GM12874 (cell line): ENCODE measurements at regions not wholly inside any gene's neighbourhood (a gene's known extent, or its start where the extent isn't known, plus 50 kb on each side); places are given as distances from the start of the nearest gene placed in this dataset.

Experiments used
- TF ChIP-seq, protein P1 (sequence below): IDR thresholded peaks from 2 replicates; pipeline ENCODE4 v1.5.1; 2011; ENCODE audit warnings: low read depth, mild to moderate bottlenecking, control low read depth, low read length, moderate library complexity; ENCODE audit not compliant: insufficient read depth

DNA sequence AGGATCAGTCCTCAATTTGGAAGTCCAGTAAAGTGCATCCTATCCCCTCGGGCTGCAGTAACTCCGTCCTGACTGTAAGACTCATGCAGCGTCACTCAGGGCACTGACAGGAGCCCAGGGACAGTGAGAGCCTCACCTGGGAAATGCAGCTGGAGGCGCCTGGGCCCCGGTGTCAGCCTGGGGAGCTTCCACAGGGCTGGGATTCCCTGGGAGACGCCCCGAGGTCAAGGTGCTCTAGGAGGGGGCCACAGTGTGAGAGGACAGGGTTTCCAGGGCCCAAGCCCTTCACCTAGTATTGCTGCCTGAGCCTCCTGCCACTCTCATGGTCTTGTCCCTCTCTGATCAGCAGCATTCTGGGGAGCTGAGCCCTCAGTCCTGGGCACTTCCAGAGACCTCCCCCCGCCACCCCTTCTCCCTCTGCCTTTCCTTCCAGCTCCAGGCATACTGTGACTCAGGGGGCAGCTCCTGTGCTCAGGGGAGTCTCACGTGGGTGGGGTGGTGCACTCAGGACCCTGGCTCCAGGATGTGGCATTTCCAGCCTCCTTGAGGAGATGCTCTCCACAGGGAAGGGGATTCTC, 99.1 kb upstream of the IGLL5 start:
- TF ChIP-seq, protein P1, sequence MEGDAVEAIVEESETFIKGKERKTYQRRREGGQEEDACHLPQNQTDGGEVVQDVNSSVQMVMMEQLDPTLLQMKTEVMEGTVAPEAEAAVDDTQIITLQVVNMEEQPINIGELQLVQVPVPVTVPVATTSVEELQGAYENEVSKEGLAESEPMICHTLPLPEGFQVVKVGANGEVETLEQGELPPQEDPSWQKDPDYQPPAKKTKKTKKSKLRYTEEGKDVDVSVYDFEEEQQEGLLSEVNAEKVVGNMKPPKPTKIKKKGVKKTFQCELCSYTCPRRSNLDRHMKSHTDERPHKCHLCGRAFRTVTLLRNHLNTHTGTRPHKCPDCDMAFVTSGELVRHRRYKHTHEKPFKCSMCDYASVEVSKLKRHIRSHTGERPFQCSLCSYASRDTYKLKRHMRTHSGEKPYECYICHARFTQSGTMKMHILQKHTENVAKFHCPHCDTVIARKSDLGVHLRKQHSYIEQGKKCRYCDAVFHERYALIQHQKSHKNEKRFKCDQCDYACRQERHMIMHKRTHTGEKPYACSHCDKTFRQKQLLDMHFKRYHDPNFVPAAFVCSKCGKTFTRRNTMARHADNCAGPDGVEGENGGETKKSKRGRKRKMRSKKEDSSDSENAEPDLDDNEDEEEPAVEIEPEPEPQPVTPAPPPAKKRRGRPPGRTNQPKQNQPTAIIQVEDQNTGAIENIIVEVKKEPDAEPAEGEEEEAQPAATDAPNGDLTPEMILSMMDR: no peak

DNA sequence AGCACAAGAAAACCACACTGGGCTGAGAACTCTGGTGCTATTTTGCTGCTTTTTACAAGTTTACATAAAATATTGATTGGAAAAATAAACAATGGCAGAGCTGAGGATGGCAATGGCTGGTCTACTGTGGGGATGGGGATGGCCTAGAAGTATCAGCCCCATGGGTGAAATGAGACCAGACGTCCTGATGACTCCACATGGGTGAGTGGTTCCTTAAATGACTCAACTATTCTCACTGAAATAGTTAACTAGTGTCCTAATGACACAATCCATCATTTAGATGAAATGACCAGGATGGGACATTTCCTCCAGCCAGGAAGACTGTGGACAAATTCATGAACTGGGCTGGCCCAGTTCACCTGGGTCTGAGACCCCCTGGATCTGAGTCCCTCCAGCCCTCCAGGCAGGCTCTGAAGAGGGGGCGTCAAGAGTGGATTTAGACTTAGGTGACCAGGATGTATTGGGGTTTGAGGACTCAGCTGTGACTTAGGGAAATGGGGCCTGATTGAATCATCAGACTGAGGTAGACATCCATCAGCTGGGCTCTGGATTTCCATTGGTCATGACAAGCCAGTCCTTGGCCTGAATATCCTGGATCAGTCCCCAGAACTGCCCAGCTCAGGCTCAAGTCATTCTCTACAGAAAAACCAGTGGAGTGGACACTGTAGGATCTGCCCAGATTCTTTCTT, 98.2 kb upstream of the IGLL5 start:
- TF ChIP-seq, protein P1: no peak

DNA sequence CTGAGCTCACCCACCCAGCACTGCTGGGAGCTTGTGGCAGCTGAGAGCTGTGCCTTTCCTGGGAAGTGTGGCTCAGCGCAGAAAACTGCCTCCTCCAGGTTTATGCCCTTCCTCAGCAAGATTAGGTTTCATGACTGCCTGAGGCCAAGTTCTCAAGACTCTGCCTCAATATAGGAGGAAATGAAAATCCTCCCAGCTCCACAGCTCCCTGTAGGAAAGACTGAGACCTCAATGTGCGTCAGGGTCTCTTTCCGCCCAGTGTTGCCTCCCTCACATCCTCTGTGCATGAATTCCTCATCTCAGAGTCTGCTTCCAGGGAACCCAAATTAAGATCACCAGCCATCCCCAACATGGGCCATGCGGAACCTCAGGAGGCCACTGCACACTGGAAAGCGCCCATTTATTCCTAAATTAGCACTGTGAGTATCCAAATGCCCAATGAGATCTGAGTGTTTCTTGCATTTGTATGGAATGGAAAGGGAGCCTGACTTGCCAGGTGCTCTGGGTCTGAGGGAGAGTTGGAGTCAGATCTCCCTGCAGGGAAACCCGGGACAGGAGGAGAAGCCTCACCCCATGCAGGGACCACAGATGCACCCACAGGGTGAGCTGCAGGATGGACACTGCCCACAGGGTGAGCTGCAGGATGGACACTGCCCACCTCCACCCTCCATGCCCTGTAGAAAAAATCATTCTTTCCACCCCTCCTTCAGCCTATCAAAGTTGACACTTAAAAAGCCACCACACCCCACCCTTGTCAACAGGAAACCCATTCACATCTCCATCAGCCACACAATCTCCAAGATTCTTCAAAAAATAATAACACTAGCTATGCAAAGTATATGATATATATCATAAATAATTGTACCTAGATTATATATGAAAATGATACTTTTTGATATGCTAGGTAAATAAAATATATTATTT, 97.4 kb upstream of the IGLL5 start:
- TF ChIP-seq, protein P1: no peak

DNA sequence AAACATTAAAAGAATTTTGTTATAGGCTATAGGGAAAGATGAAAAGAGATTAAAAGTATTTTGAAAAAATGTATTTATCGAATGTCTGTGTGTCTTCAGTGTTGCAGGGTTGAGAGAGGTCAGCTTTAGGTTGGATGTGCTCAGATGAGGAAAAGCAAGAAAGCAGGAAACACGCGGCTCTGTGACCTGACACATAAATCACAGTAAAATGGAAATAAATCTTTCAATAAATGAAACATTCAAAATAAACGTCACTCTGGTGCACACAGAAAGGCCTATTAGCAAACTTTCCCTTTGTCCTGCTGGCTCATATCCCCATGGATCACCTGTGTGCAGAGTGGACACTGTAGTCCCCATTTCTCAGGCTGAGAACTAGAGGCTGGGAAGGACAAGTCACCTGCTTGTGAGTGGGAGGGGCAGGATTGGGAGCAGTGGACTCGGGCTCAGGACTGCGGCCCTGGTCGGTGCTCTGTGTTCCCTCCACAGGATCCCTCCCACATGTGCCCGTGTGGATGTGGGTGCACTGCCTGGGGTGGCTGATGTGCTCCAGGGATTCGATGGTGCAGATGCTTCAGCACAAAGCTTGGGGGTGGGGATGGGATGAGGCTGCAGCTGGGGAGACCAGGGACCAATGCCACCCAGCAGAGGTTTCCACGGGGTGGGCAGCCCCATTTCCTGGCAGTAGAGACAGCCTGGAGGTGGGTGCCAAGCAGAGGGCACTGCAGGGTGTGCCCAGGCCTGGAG, 96.0 kb upstream of the IGLL5 start:
- TF ChIP-seq, protein P1: no peak

DNA sequence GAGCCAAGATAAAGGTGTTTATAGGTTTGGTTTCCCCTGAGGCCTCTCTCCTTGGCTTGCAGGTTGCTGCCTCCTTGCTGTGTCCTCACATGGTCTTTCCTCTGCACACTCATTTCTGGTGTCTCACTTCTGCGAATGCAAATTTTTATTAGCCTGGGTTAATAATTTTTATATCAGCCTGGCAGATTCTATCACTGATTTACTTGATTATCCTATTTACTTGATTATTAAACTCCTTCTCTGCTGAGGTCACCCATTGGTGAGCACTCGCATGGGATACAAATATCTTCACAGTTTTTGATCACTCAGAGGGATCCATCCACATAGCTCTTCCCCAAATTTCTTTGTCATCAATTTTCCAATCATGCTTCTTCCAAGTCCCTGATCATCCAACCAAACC, 90.9 kb upstream of the IGLL5 start:
- TF ChIP-seq, protein P1: no peak

DNA sequence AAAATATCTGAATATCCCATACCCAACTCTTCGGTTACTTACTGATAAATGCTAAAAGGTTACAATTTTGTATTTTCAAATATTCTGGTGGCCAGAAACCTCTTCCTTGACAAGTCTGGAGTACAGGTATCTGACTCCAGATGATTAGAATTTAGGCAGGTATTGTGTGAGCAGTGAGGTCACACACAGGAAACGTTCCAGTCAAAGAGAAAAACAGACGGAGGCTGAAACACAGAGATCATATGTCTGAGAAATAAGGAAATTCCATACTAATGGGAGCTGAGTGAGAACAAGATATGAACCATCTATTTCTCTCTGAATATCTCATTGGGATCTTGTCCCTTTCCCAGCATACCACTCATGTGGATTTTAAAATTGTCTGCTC, 89.4 kb upstream of the IGLL5 start:
- TF ChIP-seq, protein P1: no peak

DNA sequence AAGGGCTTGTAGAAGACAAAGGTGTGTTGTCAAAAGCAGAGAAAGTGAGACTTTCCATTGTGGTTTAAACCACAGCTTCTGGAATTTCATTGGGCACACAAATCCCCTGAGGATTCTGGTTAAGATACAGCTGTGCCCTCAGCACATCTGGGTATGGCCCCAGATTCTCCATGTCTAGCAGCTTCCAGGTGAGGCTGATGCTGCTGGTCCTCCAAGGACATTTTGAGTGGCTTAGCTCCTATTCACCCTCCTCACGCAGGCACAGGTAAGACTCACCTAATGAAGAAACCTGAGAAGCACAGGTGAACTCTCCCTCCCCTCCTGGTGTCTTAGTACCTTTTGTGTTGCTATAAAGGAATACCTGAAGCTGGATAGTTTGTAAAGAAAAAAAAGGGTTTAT, 88.9 kb upstream of the IGLL5 start:
- TF ChIP-seq, protein P1: no peak
